Hematopoietic multipotent progenitor cell treated with erythropoietin and hydrocortisone succinate and interleukin-3 and kit ligand, for 4 days (in vitro differentiated cells): ENCODE measurements at regions not wholly inside any gene's neighbourhood (a gene's known extent, or its start where the extent isn't known, plus 50 kb on each side); places are given as distances from the start of the nearest gene placed in this dataset.

Source experiments
- DNase-seq: peaks from one replicate; pipeline ENCODE4 v3.0.0-alpha.2; 2015

DNA sequence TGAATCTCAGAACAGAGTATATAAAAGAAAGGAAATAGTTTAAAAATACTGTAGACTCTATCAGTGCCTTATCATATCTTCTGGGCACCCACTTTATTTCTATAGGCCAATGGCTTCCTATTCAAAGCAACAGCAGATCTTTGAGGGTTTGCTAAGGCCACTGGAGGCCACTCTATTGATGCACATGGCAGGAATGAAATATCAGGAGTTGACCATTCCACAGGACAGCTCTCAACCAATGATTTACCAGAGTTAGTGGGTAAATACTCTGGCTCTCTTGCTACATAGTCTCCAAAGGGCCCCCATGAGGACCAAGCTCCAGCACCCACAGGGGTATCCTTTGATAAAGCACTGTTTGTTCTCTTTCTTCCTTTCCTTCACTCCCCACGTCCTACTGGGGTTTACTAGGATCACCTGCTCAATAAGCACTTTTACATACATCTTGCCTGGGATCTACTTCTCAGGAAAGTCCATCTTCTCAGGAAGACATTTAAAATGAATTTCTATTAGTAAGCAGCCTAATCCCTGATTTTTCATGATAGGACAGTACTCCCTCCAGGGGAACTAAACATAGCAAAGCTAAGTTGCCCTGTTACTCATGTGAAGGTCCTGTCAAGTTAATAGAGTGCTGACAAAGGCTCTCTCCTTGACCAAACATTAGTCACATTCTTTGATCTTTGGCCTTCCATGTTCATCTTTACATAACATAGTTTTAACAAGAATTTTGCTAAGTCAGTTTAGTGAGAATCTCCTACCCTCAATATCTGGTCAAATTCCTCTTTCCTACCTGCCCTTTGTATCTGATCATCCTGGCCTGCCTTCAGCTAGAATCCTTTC, 459.7 kb downstream of the GRXCR1 start:
- DNase-seq = no peak

DNA sequence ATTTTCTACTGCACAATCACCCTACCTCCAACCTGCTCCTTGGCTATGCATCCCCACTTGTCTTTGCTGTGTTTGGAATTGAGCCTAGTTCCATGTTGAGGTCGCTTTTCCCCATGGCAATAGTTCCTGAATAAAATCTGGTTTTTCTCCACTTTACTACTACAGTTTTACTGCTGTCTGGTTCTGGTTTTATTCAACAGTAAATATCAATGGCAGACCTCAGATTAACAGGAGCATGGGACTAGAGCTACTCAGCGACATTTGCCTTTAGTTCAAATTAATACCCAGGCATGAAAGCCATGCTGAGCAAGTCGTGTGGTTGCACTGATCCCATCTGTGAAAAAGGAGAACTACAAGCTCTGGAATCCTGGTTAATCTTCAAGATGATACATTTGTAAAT, 460.3 kb downstream of the GRXCR1 start:
- no peak for DNase-seq

DNA sequence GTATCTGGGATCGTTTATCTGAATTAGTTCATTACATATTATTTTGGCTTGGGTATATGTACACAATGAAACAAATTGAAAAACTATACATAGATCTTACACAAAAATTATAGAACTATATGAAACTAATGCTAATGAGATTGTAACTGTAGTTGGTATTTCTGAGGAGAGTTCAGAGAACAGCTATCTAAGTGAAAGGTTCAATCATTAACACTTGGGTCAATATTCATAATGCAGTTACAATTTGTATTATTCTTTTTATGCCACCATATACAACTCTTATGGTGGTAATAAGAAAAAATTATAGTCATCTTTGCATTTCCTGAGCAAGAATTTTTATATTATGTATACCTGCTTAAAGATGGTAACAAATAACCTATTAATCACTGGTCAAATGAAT, 461.0 kb downstream of the GRXCR1 start:
- no peak for DNase-seq

DNA sequence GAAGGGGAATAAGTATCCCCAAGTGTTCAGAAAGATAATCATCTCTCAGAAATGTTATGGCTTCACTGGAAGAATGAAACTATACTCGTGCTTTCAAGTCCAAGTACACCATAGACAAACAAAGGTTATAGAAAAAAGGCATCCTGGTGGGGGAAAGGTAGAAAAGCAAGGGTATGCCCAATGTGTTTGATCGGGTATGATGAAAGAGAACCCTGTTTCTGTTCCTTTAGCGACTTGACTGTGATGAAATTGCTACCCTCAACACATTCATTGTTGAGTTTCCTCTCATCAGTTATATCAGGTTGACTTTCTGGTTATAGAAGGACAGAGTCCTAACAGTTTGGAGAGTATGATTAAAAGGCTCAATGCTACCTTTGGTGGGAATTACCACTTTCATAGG, 464.3 kb downstream of the GRXCR1 start:
- DNase-seq = no peak

DNA sequence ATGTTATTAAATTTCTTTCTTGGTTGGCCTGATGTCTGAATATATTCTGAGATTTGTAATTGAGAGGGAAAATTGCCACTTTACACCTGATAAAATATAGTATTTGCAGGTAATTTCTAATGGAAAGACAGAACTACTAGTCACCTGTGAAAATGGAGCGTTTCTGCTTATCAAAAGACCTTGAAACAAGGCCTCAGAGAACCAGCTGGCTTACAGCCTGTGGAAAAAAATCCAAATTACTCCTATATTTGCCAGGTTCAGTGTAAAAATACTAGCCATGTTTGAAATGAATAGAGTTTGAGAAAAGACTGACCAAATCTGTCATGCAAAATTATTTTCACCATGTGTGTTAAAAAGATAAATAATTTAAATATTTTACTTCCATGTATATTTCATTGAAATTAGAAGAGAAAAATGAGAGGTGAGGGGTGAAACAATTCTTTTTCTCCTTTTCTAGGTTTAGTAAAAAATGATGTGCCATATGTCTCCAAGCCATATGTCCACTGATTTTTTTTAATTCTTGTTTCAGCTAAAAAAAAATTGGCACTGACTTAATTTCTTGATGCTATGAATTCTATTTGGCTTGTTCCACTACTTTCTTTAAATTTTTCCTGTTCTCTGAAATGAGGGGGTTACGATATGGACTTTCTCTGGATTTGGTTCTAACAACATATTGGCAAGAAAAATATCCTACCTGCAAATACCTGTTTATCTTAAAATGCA, 464.9 kb downstream of the GRXCR1 start:
- DNase-seq = no peak

DNA sequence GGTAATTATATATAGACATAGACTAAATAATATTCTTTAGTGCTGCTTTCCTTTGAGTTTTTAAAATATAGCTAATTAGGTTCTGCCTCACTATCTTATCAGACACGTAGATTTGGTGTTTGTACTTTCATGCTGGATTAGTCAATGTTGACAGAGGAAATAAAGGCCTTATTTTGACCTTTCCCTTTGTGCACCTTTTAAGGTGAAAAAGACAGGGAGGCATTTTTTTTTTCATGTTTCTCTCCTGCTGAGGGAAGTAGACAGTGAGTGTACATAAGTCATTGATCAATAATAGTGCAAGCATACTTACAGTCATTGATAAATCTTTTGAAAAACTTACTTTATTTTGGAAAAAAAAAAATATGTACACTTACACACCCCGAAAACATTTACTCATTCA, 467.8 kb downstream of the GRXCR1 start:
- DNase-seq = no peak

DNA sequence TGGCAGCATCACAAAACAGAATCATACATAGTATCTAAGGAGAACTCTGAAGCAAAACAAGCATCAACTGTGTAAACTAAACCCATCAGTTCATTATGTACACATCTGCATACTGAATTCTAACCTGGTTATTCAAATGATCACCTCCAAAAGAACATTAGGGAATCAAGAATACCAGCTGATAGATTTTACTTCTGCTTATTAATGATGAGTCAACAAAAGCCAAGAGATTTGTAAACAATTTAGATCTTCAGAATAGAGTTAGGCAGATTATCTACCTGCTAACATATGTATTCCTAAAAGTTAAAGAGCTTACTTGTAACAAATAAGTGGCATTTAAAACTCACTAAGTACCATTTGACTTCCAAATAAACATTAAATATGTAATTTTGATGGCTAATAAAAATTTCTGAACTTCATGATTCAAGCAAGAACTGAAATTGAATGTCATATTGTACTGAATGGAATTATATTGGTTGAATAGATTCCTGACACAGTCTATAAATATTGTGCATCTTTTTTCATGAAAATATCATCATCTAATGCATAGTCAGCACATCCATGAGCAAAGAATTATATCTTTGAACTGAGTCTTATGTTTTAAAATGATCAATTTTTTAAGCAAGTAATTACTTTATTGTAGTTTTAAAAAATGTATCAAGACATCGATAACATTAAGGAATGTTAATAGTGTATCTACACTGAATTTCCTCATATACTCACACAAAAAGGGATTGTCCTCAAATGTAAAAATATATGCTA, 470.5 kb downstream of the GRXCR1 start:
- no peak for DNase-seq

DNA sequence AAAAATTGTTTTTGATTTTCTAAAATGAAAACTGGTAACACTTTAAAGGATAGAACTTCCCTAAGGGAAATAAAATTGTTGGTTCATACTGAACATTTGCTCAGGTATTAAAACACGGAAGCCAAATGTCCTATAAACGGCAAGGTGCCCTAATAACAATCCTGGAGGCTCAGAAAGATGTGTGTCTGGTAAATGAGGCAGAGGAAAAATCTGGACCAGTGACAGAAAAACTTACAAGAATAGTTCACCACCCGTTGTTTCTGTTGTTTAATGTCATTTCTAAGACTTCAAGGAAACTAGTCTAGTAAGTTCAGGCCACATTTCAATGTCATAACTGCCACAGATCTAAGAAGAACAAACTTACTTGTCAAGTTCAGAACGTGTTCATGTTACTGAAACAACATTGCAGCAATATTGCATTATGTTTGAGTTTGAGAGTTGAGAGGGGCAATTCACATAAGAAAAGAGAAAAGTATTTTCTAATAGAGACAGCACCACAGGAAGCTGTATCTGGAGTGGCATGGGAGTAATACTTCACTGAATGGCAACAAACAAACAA, 476.6 kb downstream of the GRXCR1 start:
- no peak for DNase-seq

DNA sequence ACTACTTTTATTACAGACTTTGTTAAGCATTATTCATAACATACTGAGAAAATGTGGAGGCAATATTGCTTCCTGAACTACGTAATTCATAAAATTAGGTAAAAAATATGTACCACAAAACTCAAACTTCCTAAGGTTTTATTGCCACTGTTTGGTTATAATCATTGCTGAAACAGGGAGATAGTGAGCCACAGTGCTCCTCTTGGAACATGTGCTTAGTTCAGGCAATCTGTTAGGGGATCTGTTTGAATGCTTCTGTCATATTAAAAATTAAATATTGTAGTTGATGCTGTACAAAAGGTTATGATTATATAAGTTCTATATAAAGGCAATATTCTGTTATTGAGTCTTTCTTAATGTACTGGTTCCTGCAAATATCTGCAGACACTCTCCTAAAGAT, 480.7 kb downstream of the GRXCR1 start:
- DNase-seq = no peak

DNA sequence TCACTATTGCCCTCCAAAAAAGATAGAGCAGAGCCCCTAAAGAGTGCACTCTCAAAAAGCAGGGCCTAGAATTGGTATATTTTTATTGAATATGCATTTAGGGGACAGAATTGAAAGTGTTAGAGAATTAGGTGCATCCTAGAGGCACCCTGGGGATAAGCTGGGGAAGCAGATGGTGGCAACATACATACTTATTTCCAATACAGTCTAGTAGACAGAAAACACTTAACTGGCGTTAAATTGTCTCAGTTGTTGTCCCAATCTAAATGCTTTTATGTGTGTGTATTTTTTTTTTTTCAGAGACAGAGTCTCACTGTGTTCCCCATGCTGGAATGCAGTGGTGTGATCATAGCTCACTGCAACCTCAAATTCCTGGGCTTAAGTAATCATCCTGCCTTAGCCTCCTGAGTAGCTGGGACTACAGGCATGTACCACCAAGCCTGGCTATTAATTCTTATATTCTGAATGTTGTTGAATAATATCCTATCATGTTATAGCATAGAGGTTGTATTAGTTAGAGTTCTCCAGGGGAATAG, 481.8 kb downstream of the GRXCR1 start:
- DNase-seq = no peak

DNA sequence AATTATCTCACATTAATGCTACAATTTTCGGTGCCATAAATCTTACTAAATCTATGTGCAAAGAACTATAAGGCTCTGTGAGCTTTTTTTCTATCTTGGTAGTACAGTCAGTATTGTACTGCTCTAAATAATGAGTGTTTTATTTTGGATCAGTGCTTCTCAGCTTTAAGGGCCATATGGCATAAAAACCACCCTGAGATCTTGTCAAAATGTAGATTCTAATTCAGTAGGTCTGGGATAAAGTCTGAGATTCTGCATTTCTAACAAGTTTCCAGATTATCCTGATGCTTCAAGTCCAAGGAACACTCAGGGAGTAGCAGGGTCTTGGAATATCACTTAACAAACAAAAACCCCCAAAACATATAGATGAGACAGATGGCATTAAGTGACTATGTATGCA, 486.5 kb downstream of the GRXCR1 start:
- DNase-seq = no peak

DNA sequence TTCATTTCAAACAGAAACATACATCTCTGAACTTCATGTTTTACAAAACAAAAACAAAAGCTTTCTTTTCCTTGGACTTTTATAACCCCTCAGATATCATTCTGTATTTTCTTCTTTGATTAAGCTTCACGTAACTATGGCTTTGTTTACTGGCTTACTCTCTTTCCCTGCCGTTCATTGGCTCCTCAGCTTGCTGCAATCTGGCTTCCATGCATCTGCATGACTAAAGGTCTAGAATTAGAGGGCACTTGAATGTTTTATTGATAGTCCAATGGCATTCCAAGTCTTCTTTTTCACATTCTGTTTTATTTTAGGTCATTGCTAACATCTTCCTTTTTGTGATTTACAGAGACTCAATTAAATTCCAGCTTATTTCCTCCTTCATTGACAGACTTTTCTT, 487.6 kb downstream of the GRXCR1 start:
- no peak for DNase-seq

DNA sequence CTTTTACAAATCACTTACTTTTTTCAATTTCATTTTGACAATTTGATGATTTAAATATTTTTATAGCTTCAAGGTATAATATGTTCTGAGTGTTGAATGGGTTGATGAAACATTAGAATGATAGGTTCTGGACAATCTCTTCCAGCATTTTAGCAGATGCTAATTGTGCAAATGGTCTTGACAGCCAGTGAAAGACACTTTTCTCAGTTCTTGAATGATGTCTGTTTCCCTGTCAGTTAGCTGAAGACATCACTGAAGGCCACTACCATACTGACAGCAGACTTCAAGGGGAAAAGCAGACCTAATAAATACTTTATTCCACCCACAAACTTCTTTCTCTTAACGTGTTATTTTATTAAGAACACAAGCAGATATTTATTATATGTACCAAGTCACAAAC, 498.6 kb downstream of the GRXCR1 start:
- DNase-seq = no peak

DNA sequence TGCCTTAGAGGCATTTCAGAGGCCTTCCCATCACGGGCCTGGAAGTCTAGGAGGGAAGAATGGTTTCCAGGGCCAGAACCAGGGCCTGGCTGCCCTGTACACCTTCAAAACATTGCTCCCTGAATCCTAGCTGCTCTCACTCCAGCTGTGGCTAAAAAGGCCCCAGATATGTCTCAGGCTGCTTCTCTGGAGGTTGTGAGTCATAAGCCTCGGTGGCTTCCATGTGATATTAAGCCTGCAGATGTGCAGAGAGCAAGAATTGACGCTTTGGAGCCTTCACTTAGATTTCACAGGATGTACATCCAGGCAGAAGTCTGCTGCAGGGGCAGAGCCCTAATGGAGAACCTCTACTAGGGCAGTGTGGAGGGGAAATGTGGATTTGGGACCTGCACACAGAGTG, 502.5 kb downstream of the GRXCR1 start:
- DNase-seq = no peak

DNA sequence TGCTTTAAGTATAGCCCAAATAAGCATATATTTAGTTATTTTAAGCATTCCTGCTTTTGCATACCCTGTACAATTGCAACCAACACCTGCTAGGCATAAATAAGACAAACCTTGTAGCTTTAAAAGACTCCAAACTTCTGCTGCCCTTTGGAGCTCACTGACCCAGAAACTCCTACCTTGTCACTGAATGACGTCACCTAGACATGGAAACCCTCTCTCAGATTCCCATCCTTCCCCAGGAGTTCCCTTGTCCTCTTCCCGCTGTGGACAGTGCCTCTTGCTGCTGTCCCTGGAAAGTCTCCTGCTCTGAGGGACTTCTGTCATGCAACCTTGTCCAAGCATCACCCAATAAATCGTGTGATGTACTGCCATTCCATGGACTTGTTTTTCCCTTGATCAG, 507.2 kb downstream of the GRXCR1 start:
- no peak for DNase-seq

DNA sequence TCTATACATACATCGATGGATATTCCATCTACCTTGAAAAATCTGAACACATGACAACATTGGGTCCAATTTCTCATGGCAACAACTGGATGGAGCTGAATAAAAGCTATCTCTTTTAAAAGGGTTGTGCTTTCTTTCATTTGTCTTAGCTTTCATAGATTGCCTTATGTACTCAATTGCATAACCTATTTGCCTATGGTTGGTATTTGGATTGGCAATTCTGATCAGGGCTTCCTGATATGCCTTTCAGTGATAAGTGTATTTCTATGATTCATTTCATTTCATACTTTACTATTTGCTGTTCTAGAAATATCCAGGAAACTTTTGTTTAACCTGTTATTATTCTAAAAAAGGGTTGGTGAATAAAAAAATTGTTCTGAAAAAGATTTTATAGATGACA, 509.9 kb downstream of the GRXCR1 start:
- no peak for DNase-seq

DNA sequence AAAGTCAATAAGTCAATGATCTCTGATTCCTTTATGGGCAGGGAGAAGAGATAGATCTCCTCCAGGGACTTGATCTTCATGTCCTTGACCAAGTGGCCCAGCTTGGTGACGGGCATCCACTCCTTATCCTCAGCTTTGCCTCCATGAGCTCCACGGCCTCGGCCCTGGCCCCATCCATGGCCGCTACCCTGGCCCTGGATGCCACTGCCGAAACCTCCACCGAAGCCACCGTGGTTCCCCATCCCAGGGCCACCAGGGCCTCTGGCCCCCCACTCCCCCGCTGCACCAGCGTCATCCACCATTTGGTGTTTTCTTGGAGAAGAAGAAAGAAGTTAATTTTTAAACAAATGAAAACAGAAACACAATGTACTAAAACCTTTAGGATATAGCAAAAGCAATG, 518.1 kb downstream of the GRXCR1 start:
- no peak for DNase-seq

DNA sequence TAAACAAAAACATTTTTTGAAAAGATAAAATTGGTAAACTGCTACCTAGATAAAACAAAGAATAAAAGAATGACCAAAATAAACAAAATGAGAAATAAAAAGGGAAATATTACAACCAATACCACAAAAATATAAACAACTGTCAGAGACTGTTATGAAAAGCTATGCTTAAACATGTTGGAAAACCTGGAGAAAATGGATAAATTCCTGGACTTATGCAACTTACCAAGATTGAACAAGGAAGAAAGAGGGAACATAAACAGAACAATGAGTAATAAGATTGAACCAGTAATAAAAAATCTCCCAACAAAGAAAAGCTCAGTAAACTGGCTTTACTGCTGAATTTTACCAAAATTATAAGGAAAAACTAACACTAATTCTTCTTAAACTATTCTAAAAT, 518.7 kb downstream of the GRXCR1 start:
- no peak for DNase-seq

DNA sequence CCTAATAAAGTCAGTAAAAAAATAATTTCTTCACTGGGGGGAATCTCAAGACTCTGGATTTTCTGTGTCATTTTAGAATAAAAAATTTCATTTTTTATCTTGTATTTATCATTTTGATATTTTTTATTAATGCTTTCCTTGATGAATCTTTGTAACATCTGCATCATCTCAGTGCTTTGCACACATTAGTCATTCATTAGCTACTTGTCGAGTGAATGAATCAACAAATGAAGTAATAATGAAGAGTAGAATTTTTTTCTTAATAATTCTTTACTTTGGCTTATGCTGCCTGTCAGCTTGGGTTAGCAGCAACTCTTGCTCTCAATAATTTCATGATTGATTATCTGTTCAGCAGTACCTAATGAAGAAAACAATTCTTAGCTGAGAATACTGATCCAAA, 530.8 kb downstream of the GRXCR1 start:
- no peak for DNase-seq

DNA sequence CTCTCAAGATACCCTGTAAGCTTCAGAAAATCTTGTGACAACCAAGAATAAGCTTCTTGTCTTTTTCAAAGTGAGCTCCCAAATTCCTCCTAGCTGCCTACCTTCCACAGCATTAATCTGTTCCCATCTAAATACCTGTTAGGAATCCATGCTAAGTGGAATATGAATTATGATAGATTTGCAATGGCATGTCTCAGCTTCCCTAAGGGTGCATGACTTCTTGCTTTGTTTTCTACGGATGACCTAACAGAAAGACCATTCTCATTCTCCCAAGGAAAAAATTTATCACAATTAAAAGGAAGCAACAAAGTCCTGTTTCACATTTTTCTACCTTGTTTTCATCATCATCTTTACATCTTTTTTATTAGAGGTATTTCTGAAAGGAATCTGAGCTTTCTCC, 532.7 kb downstream of the GRXCR1 start:
- no peak for DNase-seq

DNA sequence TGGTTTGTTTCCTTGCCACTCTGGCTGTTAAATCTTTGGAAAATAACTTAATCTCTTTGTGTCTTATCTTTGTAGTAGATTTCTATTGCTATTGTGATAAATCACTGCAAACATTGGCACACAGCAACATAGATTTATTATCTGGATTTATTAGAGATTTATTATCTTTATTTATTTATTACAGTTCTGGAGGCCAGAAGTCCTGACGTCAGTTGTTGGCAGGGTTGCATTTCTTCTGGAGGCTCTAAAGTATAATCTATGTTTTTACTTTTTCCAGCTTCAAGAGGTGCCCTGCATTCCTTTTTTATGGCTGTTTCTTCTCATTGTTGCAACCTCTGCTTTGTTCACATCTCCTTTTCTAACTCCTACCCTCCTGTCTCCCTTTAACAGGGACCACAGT, 542.8 kb downstream of the GRXCR1 start:
- DNase-seq = no peak

DNA sequence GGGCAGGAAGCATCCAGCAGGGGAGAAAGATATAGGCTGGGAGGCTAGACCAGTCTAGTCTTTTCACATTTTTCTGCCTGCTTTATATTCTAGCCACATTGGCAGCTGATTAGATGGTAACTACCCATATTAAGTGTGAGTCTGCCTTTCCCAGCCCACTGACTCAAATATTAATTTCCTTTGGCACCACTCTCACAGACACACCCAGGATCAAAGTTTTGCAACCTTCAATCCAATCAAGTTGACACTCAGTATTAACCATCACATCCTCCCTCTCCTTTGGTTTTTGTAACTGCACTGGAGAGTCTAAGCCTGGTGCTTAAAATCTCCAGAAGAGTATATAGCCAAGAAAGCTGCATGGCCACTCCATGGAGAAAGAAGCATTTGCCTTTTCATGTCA, 560.4 kb downstream of the GRXCR1 start:
- peak; percentile 18 for DNase-seq

DNA sequence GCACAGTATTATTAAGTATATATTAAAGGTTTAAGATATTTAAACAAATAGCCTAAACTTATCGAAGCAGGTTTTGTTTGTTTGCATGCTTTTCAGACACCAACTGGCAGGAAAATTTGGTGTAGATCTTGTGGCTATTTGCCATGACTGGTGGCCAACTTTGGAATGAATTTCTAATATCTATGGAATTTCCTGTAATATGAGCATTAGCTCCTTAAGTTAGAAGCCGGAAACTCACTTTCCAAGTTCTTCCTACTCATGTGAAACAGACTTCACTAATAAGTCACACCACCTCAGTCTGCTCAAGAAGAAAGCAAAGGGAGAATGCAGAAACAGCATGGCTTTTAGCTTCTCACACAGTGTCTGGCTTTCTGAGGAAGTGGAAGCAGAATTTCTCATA, 563.9 kb downstream of the GRXCR1 start:
- DNase-seq = no peak
